ENCODE measurements at regions not wholly inside any gene's neighbourhood (a gene's known extent, or its start where the extent isn't known, plus 50 kb on each side); places are given as distances from the start of the nearest gene placed in this dataset.

DNA sequence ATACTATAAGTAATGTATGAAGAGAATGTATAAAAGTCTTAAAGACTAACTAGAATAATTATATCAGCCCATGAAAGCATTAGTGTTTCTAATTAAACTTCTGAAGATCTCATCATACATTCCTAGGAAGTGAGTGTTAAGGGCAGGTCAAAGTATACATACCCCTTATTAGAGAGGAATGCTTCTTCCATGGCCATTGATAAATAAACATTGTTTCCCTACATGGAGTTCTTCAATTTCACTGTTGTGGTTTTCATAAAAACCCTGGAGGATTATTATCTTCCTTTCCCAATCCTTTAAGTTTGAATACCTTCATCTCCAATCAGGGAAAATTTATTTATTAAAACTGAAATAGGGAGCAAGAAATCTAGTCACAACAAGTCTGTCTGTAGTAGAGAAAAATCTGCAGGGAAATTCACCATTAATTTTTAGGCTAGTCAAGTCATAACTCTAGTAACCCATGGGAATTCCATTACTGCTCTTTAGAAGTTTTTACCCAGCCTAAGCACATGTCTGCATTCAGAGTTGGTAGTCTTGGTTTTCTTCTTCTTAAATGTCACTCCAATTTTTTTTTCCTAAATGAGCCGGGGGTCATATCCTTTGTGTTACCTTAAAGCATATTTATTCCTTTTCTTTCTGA is 147.0 kb downstream of the TNFSF18 start:
- TF ChIP-seq, protein P1, sequence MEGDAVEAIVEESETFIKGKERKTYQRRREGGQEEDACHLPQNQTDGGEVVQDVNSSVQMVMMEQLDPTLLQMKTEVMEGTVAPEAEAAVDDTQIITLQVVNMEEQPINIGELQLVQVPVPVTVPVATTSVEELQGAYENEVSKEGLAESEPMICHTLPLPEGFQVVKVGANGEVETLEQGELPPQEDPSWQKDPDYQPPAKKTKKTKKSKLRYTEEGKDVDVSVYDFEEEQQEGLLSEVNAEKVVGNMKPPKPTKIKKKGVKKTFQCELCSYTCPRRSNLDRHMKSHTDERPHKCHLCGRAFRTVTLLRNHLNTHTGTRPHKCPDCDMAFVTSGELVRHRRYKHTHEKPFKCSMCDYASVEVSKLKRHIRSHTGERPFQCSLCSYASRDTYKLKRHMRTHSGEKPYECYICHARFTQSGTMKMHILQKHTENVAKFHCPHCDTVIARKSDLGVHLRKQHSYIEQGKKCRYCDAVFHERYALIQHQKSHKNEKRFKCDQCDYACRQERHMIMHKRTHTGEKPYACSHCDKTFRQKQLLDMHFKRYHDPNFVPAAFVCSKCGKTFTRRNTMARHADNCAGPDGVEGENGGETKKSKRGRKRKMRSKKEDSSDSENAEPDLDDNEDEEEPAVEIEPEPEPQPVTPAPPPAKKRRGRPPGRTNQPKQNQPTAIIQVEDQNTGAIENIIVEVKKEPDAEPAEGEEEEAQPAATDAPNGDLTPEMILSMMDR (IDR thresholded peaks at IDR 0.05; ENCODE audit: borderline replicate concordance, control extremely low read depth, extremely low read depth, insufficient read depth, missing control alignments) = no peak
- no peak for DNase-seq (ENCODE audit: low spot score)
- in situ Hi-C loops (cut with MboI; ENCODE audit: low sequenced_read_pairs, unreplicated experiment) = no loop called here

DNA sequence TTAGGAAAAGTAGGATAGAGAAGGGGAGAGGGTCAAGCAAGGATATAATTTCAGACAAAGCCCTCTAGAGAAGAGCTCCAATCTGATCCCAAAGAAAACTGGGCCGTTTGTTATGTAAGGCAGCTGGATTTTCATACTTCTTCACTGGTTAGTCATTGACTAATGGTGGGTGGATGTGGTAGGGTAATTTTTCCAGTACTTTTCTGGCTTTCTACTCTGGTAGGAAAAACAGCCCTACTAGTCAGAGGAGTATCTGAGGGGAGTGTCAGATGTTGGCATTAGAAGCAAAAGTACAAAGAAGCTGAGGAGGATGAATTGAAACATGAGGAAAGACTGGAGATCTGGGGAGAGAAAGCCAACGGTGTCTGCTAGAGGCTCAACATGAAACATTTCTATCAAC is 145.3 kb downstream of the TNFSF18 start:
- DNase-seq (ENCODE audit: low spot score) = no peak
- TF ChIP-seq, protein P1 (IDR thresholded peaks at IDR 0.05; ENCODE audit: borderline replicate concordance, control extremely low read depth, extremely low read depth, insufficient read depth, missing control alignments) = no peak
- in situ Hi-C loops (cut with MboI; ENCODE audit: low sequenced_read_pairs, unreplicated experiment) = no loop called here

DNA sequence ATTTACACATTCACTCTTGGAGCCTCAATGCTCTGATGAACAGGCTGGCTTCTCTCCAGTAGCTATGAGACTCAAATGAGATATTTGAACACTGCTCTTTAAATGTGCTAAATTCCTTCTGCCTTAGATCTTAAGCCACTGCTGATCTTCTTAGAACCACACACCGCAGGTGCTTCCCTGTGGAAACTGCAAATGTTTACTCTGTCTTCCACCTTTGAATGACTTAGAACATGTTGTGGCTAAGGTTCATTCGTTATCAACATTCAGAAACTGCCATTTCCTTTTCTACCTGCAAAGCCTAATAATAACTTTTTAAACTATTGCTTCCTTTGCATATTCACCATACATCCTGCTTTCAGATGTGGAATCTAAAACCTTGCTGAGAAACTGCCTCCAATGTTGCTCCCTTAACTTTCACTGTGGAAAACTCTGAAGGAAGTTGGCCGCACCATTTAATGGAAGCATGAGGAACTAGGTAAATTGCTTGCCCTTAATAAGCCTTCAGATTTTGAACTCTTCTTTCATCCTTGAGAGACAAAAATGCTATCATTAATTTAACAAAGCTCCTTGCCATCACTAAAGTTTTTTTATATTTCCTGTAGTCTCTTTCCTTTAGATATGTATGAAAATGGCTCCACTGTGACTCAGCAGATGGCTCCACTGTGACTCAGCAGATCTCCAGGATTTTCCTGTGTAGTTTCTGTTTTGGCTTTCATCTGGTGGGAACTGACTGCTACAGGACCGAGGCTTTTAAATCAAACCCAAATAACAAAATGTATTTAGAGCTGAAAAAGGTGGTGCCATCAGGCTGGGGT is 143.8 kb downstream of the TNFSF18 start:
- no peak for DNase-seq (ENCODE audit: low spot score)
- in situ Hi-C loops (cut with MboI; ENCODE audit: low sequenced_read_pairs, unreplicated experiment) = no loop called here
- TF ChIP-seq, protein P1 (IDR thresholded peaks at IDR 0.05; ENCODE audit: borderline replicate concordance, control extremely low read depth, extremely low read depth, insufficient read depth, missing control alignments) = no peak

DNA sequence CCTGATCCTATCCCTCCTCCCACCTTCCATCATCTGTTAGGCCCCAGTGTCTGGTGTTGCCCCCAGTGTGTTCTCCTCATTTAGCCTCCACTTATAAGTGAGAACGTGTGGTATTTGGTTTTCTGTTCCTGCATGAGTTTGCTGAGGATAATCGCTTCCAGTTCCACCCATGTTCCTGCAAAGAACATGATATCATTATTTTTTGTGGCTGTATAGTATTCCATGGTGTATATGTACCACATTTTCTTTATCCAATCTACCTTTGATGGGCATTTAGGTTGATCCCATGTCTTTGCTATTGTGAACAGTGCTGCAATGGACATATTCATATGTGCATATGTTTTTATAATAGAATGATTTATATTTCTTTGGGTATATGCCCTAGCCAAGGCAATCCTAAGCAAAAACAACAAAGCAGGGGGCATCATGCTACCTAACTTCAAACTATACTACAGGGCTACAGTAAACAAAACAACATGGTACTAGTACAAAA is 142.9 kb downstream of the TNFSF18 start:
- no peak for DNase-seq (ENCODE audit: low spot score)
- in situ Hi-C loops (cut with MboI; ENCODE audit: low sequenced_read_pairs, unreplicated experiment) = no loop called here
- TF ChIP-seq, protein P1 (IDR thresholded peaks at IDR 0.05; ENCODE audit: borderline replicate concordance, control extremely low read depth, extremely low read depth, insufficient read depth, missing control alignments) = no peak

DNA sequence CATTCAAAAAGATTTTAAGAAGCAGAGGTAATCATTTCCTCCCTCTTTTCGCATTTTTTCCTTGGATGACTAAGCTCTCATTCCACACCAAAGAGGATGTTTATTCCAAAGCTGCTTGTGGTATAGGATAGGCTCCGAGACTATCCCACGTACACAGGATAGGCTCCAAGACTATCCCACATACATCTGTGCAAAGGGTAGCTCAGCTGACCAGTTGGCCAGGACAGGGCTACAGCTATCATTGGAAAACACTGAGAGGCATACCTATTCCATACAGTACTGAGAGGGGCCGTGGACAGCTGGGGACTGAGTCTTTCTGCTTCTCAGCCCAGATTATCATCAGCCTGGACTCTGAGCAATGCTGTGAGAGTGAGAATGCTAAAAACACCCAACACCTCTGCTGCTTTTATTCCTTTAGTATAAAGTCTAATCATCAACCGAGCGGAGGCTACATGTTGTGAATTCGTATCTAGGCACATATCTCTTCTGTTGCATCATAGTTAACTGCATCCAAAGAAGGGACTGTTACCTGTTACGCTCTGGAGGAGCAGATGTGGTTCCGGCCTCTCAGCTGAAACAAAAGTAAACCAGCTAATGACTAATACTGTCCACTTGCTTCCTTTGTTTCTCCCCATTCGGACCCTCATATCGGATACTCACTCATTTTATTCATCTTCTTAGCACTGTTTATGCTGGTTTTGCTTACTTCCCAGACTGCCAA is 141.0 kb downstream of the TNFSF18 start:
- TF ChIP-seq, protein P1 (IDR thresholded peaks at IDR 0.05; ENCODE audit: borderline replicate concordance, control extremely low read depth, extremely low read depth, insufficient read depth, missing control alignments) = no peak
- DNase-seq (ENCODE audit: low spot score) = no peak
- in situ Hi-C loops (cut with MboI; ENCODE audit: low sequenced_read_pairs, unreplicated experiment) = no loop called here

DNA sequence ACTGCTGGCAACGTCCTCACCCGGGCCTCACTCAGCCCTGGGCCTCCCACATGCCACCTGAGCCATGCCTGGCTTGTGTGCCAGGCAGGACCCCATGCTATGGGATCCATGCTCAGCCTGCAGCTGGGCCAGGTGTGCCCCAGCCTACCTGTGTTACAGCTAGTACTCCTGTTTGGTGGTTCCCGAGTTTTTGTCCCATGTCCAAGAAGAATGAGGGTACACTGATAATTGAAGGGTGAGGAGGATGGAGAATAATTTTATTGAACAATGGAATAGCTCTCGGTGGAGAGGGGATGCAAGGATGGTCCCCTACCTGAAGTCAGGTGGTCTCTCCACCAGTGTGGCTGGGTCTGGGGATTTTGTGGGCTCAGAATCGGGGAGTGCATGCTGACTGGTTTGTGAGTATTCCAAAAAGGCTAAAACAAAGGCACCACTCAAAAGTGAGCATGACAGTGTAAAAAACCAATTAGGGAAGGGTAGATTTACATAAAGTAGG is 137.9 kb downstream of the TNFSF18 start:
- in situ Hi-C loops (cut with MboI; ENCODE audit: low sequenced_read_pairs, unreplicated experiment) = no loop called here
- TF ChIP-seq, protein P1 (IDR thresholded peaks at IDR 0.05; ENCODE audit: borderline replicate concordance, control extremely low read depth, extremely low read depth, insufficient read depth, missing control alignments) = no peak
- DNase-seq (ENCODE audit: low spot score) = no peak
